Osteoblast (primary cell): ENCODE measurements at regions not wholly inside any gene's neighbourhood (a gene's known extent, or its start where the extent isn't known, plus 50 kb on each side); places are given as distances from the start of the nearest gene placed in this dataset.

Experiments
- DNase-seq: peaks from one replicate; pipeline ENCODE4 v3.0.0; 2011; ENCODE audit warnings: low spot score, mixed read lengths; ENCODE audit not compliant: insufficient read length; ENCODE audit errors: missing footprints
- H2AFZ ChIP-seq: 2 replicates; pipeline ENCODE4 v1.6.0; 2011; ENCODE audit warnings: mild to moderate bottlenecking, low read length
- H3K27ac ChIP-seq: 2 replicates; pipeline ENCODE4 v1.5.1; 2011; ENCODE audit warnings: mild to moderate bottlenecking, low read depth, low read length, moderate library complexity
- H3K27me3 ChIP-seq: 2 replicates; pipeline ENCODE4 v1.6.0; 2012; ENCODE audit warnings: mild to moderate bottlenecking, control low read depth, inconsistent platforms, low read length, moderate library complexity; ENCODE audit not compliant: insufficient read depth
- H3K36me3 ChIP-seq: 2 replicates; pipeline ENCODE4 v1.5.1; 2011; ENCODE audit warnings: mild to moderate bottlenecking, low read length, control low read depth, moderate library complexity; ENCODE audit not compliant: insufficient read depth
- H3K4me1 ChIP-seq: 2 replicates; pipeline ENCODE4 v1.5.1; 2011; ENCODE audit warnings: mild to moderate bottlenecking, low read length, control low read depth, moderate library complexity; ENCODE audit not compliant: insufficient read depth
- H3K4me2 ChIP-seq: 2 replicates; pipeline ENCODE4 v1.6.0; 2011; ENCODE audit warnings: mild to moderate bottlenecking, low read length; ENCODE audit not compliant: insufficient read depth
- H3K4me3 ChIP-seq: fragments of 200-600 bp; sonication (generic); 3 replicates; pipeline ENCODE4 v1.5.1; 2012; ENCODE audit warnings: mild to moderate bottlenecking, low read length, inconsistent platforms; ENCODE audit not compliant: insufficient read depth
- H3K79me2 ChIP-seq: 2 replicates; pipeline ENCODE4 v1.6.0; 2012; ENCODE audit warnings: mild to moderate bottlenecking, low read length, control low read depth, inconsistent platforms; ENCODE audit not compliant: insufficient read depth
- H3K9me3 ChIP-seq: 2 replicates; pipeline ENCODE4 v1.5.1; 2011; ENCODE audit warnings: low read depth, low read length, control low read depth
- H4K20me1 ChIP-seq: 2 replicates; pipeline ENCODE4 v1.6.0; 2012; ENCODE audit warnings: mild to moderate bottlenecking, low read length, control low read depth; ENCODE audit not compliant: insufficient read depth
- TF ChIP-seq, protein P1 (sequence below): IDR thresholded peaks from 2 replicates; pipeline ENCODE4 v1.5.1; 2011; ENCODE audit warnings: mild to moderate bottlenecking, low read depth, low read length, moderate library complexity; ENCODE audit errors: extremely low read depth

DNA sequence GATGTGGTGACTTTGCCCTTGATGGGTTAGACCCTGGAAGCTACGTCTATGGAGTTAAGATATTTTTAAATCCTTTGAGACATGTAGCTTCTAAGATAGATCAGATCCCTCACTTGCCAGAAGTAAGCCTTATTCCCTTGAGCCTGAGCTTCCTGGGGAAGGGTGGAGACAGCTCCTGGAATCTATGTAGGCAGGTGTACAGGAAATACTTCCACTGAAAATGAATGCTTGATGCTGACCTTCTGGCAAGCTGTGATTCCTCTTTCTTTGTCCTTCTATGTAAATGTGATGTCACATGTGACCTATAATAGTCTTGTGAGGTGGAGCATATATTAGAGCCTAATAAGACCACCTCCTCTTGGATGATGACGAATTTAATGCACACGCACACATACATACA is 1152.0 kb upstream of the ACO1 start:
- no peaks in the 10 kb centered on the region for H3K79me2 ChIP-seq
- no peaks in the 10 kb centered on the region for H4K20me1 ChIP-seq
- DNase-seq, result no peak
- H3K4me3 ChIP-seq, result no peak overlapping the region
- H2AFZ ChIP-seq, result no peak overlapping the region
- no peaks in the 10 kb centered on the region for H3K27me3 ChIP-seq
- no peak overlapping the region for H3K27ac ChIP-seq
- H3K36me3 ChIP-seq, result no peaks in the 10 kb centered on the region
- H3K4me1 ChIP-seq, result no peaks in the 10 kb centered on the region
- no peaks in the 10 kb centered on the region for H3K9me3 ChIP-seq
- TF ChIP-seq, protein P1, sequence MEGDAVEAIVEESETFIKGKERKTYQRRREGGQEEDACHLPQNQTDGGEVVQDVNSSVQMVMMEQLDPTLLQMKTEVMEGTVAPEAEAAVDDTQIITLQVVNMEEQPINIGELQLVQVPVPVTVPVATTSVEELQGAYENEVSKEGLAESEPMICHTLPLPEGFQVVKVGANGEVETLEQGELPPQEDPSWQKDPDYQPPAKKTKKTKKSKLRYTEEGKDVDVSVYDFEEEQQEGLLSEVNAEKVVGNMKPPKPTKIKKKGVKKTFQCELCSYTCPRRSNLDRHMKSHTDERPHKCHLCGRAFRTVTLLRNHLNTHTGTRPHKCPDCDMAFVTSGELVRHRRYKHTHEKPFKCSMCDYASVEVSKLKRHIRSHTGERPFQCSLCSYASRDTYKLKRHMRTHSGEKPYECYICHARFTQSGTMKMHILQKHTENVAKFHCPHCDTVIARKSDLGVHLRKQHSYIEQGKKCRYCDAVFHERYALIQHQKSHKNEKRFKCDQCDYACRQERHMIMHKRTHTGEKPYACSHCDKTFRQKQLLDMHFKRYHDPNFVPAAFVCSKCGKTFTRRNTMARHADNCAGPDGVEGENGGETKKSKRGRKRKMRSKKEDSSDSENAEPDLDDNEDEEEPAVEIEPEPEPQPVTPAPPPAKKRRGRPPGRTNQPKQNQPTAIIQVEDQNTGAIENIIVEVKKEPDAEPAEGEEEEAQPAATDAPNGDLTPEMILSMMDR, result no peak
- H3K4me2 ChIP-seq, result no peak overlapping the region

DNA sequence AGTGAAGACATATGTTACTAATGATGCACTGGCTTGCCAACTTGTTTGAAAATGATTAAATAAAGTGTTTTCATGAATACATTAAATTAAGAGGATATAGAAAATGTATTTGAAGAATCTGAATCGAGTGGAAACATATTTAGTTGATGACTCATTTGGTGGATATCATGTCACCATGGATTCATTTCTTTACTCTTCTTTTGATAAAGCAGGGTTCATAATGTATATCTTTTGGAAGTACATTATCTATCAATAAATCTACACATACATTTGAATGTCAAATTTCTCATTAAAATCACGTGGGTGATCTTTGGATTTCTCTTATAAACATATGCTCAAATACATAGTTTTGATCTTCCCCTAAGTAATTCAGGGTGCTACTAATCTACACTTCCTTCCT is 1148.1 kb upstream of the ACO1 start:
- Histone ChIP-seq H3K27ac (no peak overlapping the region), H3K79me2 (no peaks in the 10 kb centered on the region), H3K4me1 (no peaks in the 10 kb centered on the region), H4K20me1 (no peaks in the 10 kb centered on the region), H3K36me3 (no peaks in the 10 kb centered on the region), H2AFZ (no peak overlapping the region), H3K9me3 (no peaks in the 10 kb centered on the region), H3K4me2 (no peak overlapping the region), H3K27me3 (no peaks in the 10 kb centered on the region), H3K4me3 (no peak overlapping the region)
- TF ChIP-seq, protein P1, result no peak
- DNase-seq, result no peak

DNA sequence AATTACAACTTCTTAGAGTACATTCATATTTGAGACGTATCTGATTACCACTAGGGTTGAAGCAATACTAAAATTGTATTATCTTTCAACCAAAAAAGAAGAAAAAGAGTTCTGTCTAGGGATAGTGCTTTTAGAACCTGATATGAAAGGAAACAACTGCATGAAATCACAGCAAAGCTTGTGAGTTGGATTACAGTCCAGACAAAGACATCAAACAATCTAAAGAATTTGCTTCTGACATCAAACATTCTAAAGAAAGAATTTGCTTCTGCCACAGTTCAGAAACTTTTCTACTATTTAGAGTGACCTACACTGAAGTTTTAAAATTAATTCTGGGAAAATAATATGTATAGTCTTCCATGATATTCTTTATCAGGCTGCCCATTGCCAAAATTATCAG is 1141.1 kb upstream of the ACO1 start:
- H3K36me3 ChIP-seq, result no peaks in the 10 kb centered on the region
- TF ChIP-seq, protein P1, result no peak
- H3K4me2 ChIP-seq, result no peak overlapping the region
- no peaks in the 10 kb centered on the region for H3K79me2 ChIP-seq
- H3K4me1 ChIP-seq, result no peaks in the 10 kb centered on the region
- no peak for DNase-seq
- H3K27me3 ChIP-seq, result no peaks in the 10 kb centered on the region
- H4K20me1 ChIP-seq, result no peaks in the 10 kb centered on the region
- H3K27ac ChIP-seq, result no peak overlapping the region
- H3K4me3 ChIP-seq, result no peak overlapping the region
- H2AFZ ChIP-seq, result no peak overlapping the region
- no peaks in the 10 kb centered on the region for H3K9me3 ChIP-seq

DNA sequence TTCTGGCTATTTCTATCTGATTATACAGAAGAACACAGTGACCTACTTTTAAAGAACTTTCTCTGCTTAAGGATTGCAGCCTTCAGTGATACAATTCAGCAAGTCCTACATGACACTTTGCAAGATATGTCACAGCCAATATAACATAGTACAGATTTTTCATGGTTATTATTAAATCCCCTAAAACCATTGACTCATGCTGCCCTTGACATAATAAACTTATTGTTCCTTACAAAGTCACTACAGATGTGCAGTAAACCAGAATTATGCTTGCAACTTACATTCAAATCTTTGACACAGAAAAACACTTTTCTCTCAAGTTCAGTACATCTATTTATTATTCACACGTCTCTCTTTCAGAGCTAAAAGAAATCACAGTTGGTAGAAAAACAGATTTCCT is 1136.3 kb upstream of the ACO1 start:
- TF ChIP-seq, protein P1, result no peak
- Histone ChIP-seq H3K4me3 (no peak overlapping the region), H3K36me3 (no peaks in the 10 kb centered on the region), H3K27ac (no peak overlapping the region), H3K27me3 (no peaks in the 10 kb centered on the region), H3K79me2 (no peaks in the 10 kb centered on the region), H2AFZ (no peak overlapping the region), H3K4me2 (no peak overlapping the region), H4K20me1 (no peaks in the 10 kb centered on the region), H3K4me1 (no peaks in the 10 kb centered on the region), H3K9me3 (no peaks in the 10 kb centered on the region)
- no peak for DNase-seq
